ENCODE measurements at regions not wholly inside any gene's neighbourhood (a gene's known extent, or its start where the extent isn't known, plus 50 kb on each side); places are given as distances from the start of the nearest gene placed in this dataset.

DNA sequence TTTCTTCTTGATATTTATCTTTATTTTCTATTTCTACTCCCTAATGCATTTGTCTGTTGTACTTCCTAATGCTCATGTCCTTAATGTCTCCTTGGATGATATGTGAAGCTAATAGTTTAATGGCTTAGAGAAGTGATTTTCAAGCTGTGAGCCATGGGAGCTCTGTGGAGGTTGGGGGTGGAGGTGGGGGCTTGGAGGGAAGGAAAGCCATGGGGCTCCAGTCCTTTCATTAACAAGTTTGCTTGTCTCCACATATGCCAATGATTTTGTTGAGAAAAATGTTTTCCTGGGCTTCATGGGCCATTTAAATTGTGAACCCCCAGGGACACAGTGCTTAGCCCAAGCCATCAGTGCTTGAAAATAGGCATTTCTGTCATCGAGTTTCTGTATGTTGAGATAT is 264.1 kb downstream of the SCG2 start:
- Histone ChIP-seq H3K9me3 (ENCODE audit: control insufficient read depth, low read length) (no peaks in the 10 kb centered on the region), H3K27me3 (ENCODE audit: control insufficient read depth, insufficient read depth) (no peaks in the 10 kb centered on the region), H3K4me3 (ENCODE audit: low read length) (no peak overlapping the region), H3K4me1 (ENCODE audit: control insufficient read depth, insufficient read depth, low read length) (no peaks in the 10 kb centered on the region), H3K27ac (ENCODE audit: low read length) (no peak overlapping the region)
- 62% methylated on average over 1 of the region's 1 CpG for WGBS
- DNase-seq (no peak), ATAC-seq (no peak)
- intact Hi-C loops (cut with DNase I): no loop called here

DNA sequence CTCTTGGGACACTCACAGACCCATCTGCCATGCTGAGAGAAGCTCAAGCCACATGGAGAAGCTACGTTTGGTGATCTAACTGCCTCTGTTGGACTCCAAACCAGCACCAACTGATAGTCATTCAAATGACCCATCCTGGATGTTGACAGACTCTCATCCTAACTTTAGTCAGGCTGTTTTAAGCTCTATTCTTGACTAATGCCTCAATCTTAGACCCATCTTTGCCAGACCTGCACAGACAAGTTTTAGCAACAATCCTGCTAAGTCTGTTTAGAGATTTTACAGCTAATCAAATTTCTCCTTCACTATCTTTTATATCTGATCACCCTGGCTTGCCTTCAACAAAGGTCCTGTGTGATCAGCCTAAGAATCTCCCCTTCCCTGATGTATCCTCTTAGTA is 245.1 kb downstream of the SCG2 start:
- intact Hi-C loops (cut with DNase I): no loop called here
- no peak overlapping the region for H3K4me3 ChIP-seq (ENCODE audit: low read length)
- H3K9me3 ChIP-seq (ENCODE audit: control insufficient read depth, low read length): no peaks in the 10 kb centered on the region
- WGBS: 45% methylated on average over 1 of the region's 1 CpG
- DNase-seq: no peak
- no peak overlapping the region for H3K27ac ChIP-seq (ENCODE audit: low read length)
- ATAC-seq: no peak
- no peaks in the 10 kb centered on the region for H3K4me1 ChIP-seq (ENCODE audit: control insufficient read depth, insufficient read depth, low read length)
- no peaks in the 10 kb centered on the region for H3K27me3 ChIP-seq (ENCODE audit: control insufficient read depth, insufficient read depth)

DNA sequence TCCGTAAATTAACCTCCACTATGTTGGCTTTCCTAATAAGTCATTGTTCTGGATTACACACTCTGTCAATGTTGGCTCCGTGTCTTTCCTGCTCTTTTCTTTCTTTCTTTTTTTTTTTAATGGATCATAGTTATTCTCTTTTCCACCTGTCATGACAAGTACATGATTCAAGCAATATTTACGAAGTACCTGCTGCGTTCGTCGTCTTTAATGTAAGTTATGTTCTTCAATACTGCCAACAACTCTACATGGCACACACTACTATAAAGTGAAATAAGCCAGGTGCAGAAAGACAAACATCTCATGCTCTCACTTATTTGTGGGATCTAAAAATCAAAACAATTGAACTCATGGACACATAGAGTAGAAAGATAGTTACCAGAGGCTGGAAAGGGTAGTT is 239.1 kb downstream of the SCG2 start:
- intact Hi-C loops (cut with DNase I): no loop called here
- DNase-seq (no peak), ATAC-seq (no peak)
- no peak overlapping the region for H3K27ac ChIP-seq (ENCODE audit: low read length)
- no peaks in the 10 kb centered on the region for H3K4me1 ChIP-seq (ENCODE audit: control insufficient read depth, insufficient read depth, low read length)
- no peaks in the 10 kb centered on the region for H3K27me3 ChIP-seq (ENCODE audit: control insufficient read depth, insufficient read depth)
- WGBS: 92% methylated on average over 6 of the region's 6 CpGs
- no peaks in the 10 kb centered on the region for H3K9me3 ChIP-seq (ENCODE audit: control insufficient read depth, low read length)
- H3K4me3 ChIP-seq (ENCODE audit: low read length): no peak overlapping the region

DNA sequence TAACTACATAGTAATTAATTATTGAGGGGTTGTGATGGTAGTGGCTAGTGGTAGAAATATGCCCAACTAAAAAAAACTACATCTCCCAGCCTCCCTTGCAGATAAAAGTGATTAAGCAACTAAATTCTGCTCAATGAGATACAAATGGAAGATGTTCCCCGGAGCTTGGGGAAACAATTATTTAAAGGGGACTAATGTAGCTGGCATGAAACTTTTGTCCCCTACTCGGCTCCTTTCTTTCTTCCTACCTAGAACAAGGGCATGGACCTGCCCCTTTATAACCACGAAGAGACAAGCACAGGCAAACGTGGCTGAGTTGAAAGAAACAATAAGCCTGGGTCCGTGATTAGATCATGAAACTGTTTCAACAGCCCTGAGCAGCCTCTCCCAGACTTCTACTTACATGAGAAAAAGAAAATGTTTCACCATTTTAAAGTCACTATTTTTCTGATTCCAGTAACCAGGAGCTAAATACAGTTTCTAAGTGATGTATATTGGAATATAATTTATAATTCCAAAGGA is 236.9 kb downstream of the SCG2 start:
- 57% methylated on average over 5 of the region's 5 CpGs for WGBS
- Histone ChIP-seq H3K27me3 (ENCODE audit: control insufficient read depth, insufficient read depth) (no peaks in the 10 kb centered on the region), H3K4me3 (ENCODE audit: low read length) (no peak overlapping the region), H3K4me1 (ENCODE audit: control insufficient read depth, insufficient read depth, low read length) (no peaks in the 10 kb centered on the region), H3K9me3 (ENCODE audit: control insufficient read depth, low read length) (no peaks in the 10 kb centered on the region), H3K27ac (ENCODE audit: low read length) (no peak overlapping the region)
- no peak for ATAC-seq
- intact Hi-C loops (cut with DNase I): no loop called here
- DNase-seq: no peak

DNA sequence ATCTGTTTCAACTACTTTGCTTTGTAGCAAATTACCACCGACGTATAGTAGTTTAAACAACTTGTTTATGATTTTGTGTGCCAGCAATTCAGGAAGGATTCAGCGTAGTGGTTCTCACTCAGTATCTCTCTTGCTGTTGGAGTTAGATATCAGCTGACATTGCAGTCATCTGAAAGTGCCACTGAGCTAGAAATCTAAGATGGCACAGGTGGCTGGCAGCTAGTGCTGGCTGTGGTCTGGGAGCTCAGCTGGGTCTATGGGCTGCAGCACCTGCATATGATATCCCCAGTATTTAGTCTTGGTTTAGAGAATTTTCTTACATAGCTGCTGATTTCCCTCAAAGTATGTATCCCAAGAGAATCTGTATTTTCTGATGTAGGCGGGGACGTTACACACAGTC is 235.6 kb downstream of the SCG2 start:
- Histone ChIP-seq H3K27ac (ENCODE audit: low read length) (no peak overlapping the region), H3K27me3 (ENCODE audit: control insufficient read depth, insufficient read depth) (no peaks in the 10 kb centered on the region), H3K9me3 (ENCODE audit: control insufficient read depth, low read length) (no peaks in the 10 kb centered on the region), H3K4me3 (ENCODE audit: low read length) (no peak overlapping the region), H3K4me1 (ENCODE audit: control insufficient read depth, insufficient read depth, low read length) (no peaks in the 10 kb centered on the region)
- no peak for DNase-seq
- intact Hi-C loops (cut with DNase I): no loop called here
- ATAC-seq: no peak
- WGBS: 75% methylated on average over 5 of the region's 5 CpGs

DNA sequence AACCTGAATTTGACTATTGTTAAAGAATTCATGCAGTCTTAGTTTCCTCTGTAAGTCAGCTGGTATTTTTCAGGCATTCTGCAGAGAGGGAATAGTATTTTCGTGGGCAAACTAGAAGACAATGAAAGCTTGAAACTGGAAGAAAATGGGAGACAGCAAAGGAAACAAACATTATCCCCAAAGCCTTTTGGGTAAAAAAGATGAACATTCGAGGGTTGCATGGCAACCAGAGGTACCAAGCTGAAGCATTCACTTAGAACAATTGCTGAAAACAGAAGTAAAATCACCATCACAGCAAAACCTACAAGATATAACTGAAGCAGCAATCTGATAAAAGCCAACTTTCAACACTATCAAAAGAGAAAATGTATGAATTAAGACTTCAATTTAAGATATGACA is 233.7 kb downstream of the SCG2 start:
- DNase-seq: no peak
- Histone ChIP-seq H3K9me3 (ENCODE audit: control insufficient read depth, low read length) (no peaks in the 10 kb centered on the region), H3K4me1 (ENCODE audit: control insufficient read depth, insufficient read depth, low read length) (no peaks in the 10 kb centered on the region), H3K4me3 (ENCODE audit: low read length) (no peak overlapping the region), H3K27me3 (ENCODE audit: control insufficient read depth, insufficient read depth) (no peaks in the 10 kb centered on the region), H3K27ac (ENCODE audit: low read length) (no peak overlapping the region)
- no peak for ATAC-seq
- WGBS: 64% methylated on average over 2 of the region's 2 CpGs
- intact Hi-C loops (cut with DNase I): no loop called here

DNA sequence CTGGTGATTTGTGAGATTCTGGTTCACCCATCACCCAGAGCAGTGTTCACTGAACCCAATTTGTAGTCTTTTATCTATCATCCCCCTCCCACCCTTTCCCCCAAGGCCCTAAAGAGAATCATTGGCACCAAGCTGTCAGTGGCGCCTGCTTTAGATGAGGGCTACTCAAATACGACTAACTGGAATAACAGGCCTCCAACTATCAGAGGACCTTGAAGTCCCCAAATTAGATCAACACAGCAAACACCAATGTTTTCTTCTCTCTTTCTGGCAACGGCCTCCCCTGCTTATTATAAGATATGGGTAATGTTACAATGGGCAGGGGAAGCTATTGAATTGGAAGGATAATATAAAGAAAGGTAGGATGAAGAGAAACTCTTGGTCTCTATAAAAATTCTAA is 232.3 kb downstream of the SCG2 start:
- Histone ChIP-seq H3K27ac (ENCODE audit: low read length) (no peak overlapping the region), H3K4me3 (ENCODE audit: low read length) (no peak overlapping the region), H3K27me3 (ENCODE audit: control insufficient read depth, insufficient read depth) (no peaks in the 10 kb centered on the region), H3K9me3 (ENCODE audit: control insufficient read depth, low read length) (no peaks in the 10 kb centered on the region), H3K4me1 (ENCODE audit: control insufficient read depth, insufficient read depth, low read length) (no peaks in the 10 kb centered on the region)
- intact Hi-C loops (cut with DNase I): no loop called here
- DNase-seq (no peak), ATAC-seq (no peak)
- 62% methylated on average over 3 of the region's 3 CpGs for WGBS

DNA sequence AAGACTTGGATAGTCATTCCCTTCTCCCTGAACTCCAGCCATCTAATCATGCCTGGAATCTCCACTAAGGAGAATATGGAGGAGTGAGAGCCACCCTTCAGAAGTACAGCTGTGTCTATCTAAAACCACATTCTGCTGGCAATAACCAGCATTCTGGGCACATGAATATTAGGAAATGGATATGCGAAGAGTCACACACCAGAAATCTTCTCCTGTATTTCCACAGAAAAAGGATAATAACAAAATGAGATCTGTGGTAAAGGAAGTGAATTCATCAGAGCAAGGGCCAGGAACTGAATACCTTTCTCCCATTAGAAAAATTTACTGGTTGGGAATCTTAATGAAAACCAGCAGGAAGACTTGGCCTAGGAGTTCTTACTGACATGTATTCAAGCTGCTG is 218.8 kb downstream of the SCG2 start:
- no peak overlapping the region for H3K27ac ChIP-seq (ENCODE audit: low read length)
- no peak for DNase-seq
- intact Hi-C loops (cut with DNase I): no loop called here
- no peaks in the 10 kb centered on the region for H3K4me1 ChIP-seq (ENCODE audit: control insufficient read depth, insufficient read depth, low read length)
- H3K4me3 ChIP-seq (ENCODE audit: low read length): no peak overlapping the region
- H3K9me3 ChIP-seq (ENCODE audit: control insufficient read depth, low read length): no peaks in the 10 kb centered on the region
- H3K27me3 ChIP-seq (ENCODE audit: control insufficient read depth, insufficient read depth): no peaks in the 10 kb centered on the region
- ATAC-seq: no peak
- WGBS: 95% methylated on average over 1 of the region's 1 CpG

DNA sequence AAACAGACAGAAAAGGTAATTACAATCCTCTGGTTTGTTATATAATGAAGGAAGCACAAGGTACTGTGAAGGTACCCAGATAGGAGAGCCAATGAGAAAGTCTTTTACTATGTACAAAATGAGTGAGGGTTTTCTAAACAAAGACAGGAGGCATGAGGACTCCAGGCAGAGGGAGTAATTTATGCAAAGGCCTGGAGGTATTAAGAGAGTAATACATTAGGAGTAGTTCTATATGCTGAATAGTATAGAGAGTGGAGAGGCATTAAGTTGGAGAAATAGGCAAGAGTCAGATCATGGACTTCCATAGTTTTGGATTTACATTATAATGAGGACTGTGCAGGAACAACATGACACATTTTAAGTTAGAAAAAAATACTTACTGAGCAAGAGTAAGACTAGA is 216.0 kb downstream of the SCG2 start:
- Histone ChIP-seq H3K4me1 (ENCODE audit: control insufficient read depth, insufficient read depth, low read length) (no peaks in the 10 kb centered on the region), H3K9me3 (ENCODE audit: control insufficient read depth, low read length) (no peaks in the 10 kb centered on the region), H3K4me3 (ENCODE audit: low read length) (no peak overlapping the region), H3K27ac (ENCODE audit: low read length) (no peak overlapping the region), H3K27me3 (ENCODE audit: control insufficient read depth, insufficient read depth) (no peaks in the 10 kb centered on the region)
- ATAC-seq (no peak), DNase-seq (no peak)
- intact Hi-C loops (cut with DNase I): no loop called here

DNA sequence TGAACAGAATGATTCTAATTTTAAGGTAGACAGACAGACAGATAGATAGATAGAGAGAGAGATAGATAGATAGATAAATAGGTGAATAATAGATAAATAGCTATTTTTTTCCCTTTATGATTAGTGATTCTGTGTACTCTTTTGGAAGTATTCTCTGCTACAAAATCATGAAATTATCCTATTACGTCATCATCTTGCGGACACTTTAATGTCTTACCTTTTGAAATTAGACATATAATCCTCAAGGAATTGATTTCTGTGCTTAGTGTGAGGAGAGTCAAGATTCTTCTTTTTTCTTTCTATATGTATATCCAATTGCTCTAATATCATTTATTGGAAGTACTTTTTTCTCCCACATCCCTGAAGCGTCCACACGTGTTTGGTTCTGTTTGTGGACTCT is 215.2 kb downstream of the SCG2 start:
- 87% methylated on average over 4 of the region's 4 CpGs for whole genome bisulfite sequencing
- intact Hi-C loops (cut with DNase I): no loop called here

DNA sequence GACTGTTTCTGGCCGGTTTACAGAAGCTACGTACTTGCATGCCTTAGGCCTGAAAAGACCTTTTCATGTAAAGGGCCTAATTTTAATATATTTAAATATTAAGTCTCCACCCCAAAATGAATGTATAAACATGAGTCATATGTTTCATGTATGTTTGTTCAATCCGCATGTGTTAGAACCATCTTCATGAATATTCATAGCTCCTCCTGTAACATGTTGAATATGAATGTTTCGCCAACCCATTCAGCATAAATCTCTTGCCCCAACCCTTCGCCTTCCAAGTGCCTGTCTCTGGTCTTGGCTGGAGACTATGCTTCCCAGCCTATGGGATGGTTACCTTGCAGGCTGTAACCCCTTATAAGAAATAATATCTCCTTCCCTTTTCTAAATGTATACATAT is 212.5 kb downstream of the SCG2 start:
- WGBS: 91% methylated on average over 5 of the region's 5 CpGs
- intact Hi-C loops (cut with DNase I): no loop called here
- no peak overlapping the region for H3K4me3 ChIP-seq (ENCODE audit: low read length)
- DNase-seq (no peak), ATAC-seq (no peak)
- no peaks in the 10 kb centered on the region for H3K9me3 ChIP-seq (ENCODE audit: control insufficient read depth, low read length)
- no peaks in the 10 kb centered on the region for H3K4me1 ChIP-seq (ENCODE audit: control insufficient read depth, insufficient read depth, low read length)
- no peak overlapping the region for H3K27ac ChIP-seq (ENCODE audit: low read length)
- H3K27me3 ChIP-seq (ENCODE audit: control insufficient read depth, insufficient read depth): no peaks in the 10 kb centered on the region

More for the DNA sequence above, 215.2 kb downstream of the SCG2 start:
- Histone ChIP-seq H3K27me3 (ENCODE audit: control insufficient read depth, insufficient read depth) (no peaks in the 10 kb centered on the region), H3K27ac (ENCODE audit: low read length) (no peak overlapping the region), H3K4me3 (ENCODE audit: low read length) (no peak overlapping the region), H3K4me1 (ENCODE audit: control insufficient read depth, insufficient read depth, low read length) (no peaks in the 10 kb centered on the region), H3K9me3 (ENCODE audit: control insufficient read depth, low read length) (no peaks in the 10 kb centered on the region)
- ATAC-seq (no peak), DNase-seq (no peak)

DNA sequence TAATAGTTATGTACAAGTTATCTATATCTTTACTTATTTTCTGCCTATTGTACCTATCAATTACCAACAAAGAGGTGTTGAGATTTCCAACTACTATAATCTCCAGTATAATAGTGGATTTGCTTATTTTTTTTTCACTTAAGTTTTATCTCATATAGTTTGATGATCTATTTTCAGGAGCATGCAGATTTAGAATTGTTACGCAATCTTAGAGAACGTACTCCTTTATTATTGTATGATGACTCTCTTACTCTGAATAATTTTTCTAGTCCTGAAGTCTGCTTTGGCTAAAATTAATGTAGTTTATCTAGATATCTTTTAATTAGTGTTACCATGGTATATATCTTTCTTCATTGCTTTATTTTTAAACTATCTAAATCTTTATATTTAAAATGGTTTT is 205.2 kb downstream of the SCG2 start:
- Histone ChIP-seq H3K27ac (ENCODE audit: low read length) (no peak overlapping the region), H3K4me3 (ENCODE audit: low read length) (no peak overlapping the region), H3K4me1 (ENCODE audit: control insufficient read depth, insufficient read depth, low read length) (no peaks in the 10 kb centered on the region), H3K27me3 (ENCODE audit: control insufficient read depth, insufficient read depth) (no peaks in the 10 kb centered on the region), H3K9me3 (ENCODE audit: control insufficient read depth, low read length) (no peaks in the 10 kb centered on the region)
- ATAC-seq: no peak
- WGBS: 69% methylated on average over 2 of the region's 2 CpGs
- intact Hi-C loops (cut with DNase I): no loop called here
- DNase-seq: no peak

Data from right cardiac atrium (tissue), 5 donors.